Breast epithelium (tissue), 4 donors: ENCODE measurements at regions not wholly inside any gene's neighbourhood (a gene's known extent, or its start where the extent isn't known, plus 50 kb on each side); places are given as distances from the start of the nearest gene placed in this dataset.

Experiments used
- DNase-seq, 2 donors: peaks; one replicate each; pipeline ENCODE4 v3.0.0-alpha.2; 2019; ENCODE audit warnings: low spot score in 2 of 2
- H3K27ac ChIP-seq, 2 donors: fragments of 200-600 bp; sonication (generic) in 1 of 2; one replicate each; pipeline ENCODE4 v1.5.1; 2016 to 2019; ENCODE audit warnings: mild to moderate bottlenecking in 1 of 2
- H3K27me3 ChIP-seq, 2 donors: fragments of 200-600 bp; sonication (generic) in 1 of 2; one replicate each; pipeline versions ENCODE4 v1.5.1 to v1.6.0; 2017 to 2019; ENCODE audit warnings: control low read depth in 1 of 2, mild to moderate bottlenecking in 1 of 2
- H3K36me3 ChIP-seq: fragments of 200-600 bp; one replicate; pipeline ENCODE4 v1.5.1; 2019
- H3K4me1 ChIP-seq, 2 donors: fragments of 200-600 bp; sonication (generic); one replicate each; pipeline ENCODE4 v1.5.1; 2016 to 2019; ENCODE audit warnings: control low read depth in 1 of 2
- H3K4me3 ChIP-seq, 3 donors: fragments of 200-600 bp; sonication (generic); 1 replicate in 2 of 3; 2 replicates in 1 of 3; pipeline ENCODE4 v1.5.1; 2016 to 2019; ENCODE audit warnings: mild to moderate bottlenecking in 3 of 3, moderate library complexity in 2 of 3
- H3K9me3 ChIP-seq, 2 donors: fragments of 200-600 bp; sonication (generic) in 1 of 2; one replicate each; pipeline ENCODE4 v1.5.1; 2016 to 2019; ENCODE audit warnings: control low read depth in 1 of 2
- CTCF ChIP-seq, 3 donors: fragments of 450-650 bp; IDR thresholded peaks; one replicate each; pipeline ENCODE4 v1.5.1; 2016 to 2017; ENCODE audit warnings: antibody characterized with exemption in 3 of 3, mild to moderate bottlenecking in 3 of 3, moderate library complexity in 3 of 3
- POLR2A ChIP-seq: fragments of 450-650 bp; IDR thresholded peaks from one replicate; pipeline ENCODE4 v1.6.1; 2016; ENCODE audit warnings: antibody characterized with exemption, mild to moderate bottlenecking, moderate library complexity
- POLR2AphosphoS5 ChIP-seq, 3 donors: sonication (generic); formaldehyde crosslinking; IDR thresholded peaks; one replicate each; pipeline ENCODE4 v1.6.1; 2017; ENCODE audit warnings: antibody characterized with exemption in 3 of 3
- intact Hi-C: fragments of 100-400 bp; cut with DNase I; formaldehyde crosslinking; loops from one replicate; pipeline ENCODE4 v1.15.1; 2023; ENCODE audit warnings: low total_unique reads

- Histone ChIP-seq H3K4me3 (no peak overlapping the region), H3K36me3 (no peaks in the 10 kb centered on the region), H3K4me1 (no peaks in the 10 kb centered on the region), H3K27me3 (no peaks in the 10 kb centered on the region), H3K9me3 (no peaks in the 10 kb centered on the region), H3K27ac (no peak overlapping the region)
- intact Hi-C loops = no loop called here
- DNase-seq = no peak
- TF ChIP-seq CTCF (IDR thresholded peaks at IDR 0.05) = no peak
- TF ChIP-seq POLR2A = no peak
- no peak for TF ChIP-seq POLR2AphosphoS5 (IDR thresholded peaks at IDR 0.05)
These were observed 108.6 kb upstream of the DOK5 start for GRCh38 chr20:54366669-54367344.

GRCh38 chr20:54368570-54368969 is 106.8 kb upstream of the DOK5 start:
- Histone ChIP-seq H3K27me3 (no peaks in the 10 kb centered on the region), H3K9me3 (no peaks in the 10 kb centered on the region), H3K36me3 (no peaks in the 10 kb centered on the region), H3K4me3 (no peak overlapping the region), H3K27ac (no peak overlapping the region), H3K4me1 (no peaks in the 10 kb centered on the region)
- no peak for DNase-seq
- intact Hi-C loops = no loop called here
- TF ChIP-seq POLR2AphosphoS5 (IDR thresholded peaks at IDR 0.05) = no peak
- no peak for TF ChIP-seq POLR2A
- no peak for TF ChIP-seq CTCF (IDR thresholded peaks at IDR 0.05)

GRCh38 chr20:54372313-54372712 is 103.1 kb upstream of the DOK5 start:
- Histone ChIP-seq H3K27me3 (no peaks in the 10 kb centered on the region), H3K4me1 (no peaks in the 10 kb centered on the region), H3K4me3 (no peak overlapping the region), H3K9me3 (no peaks in the 10 kb centered on the region), H3K36me3 (no peaks in the 10 kb centered on the region), H3K27ac (no peak overlapping the region)
- TF ChIP-seq POLR2AphosphoS5 (IDR thresholded peaks at IDR 0.05) (no peak), CTCF (IDR thresholded peaks at IDR 0.05) (no peak), POLR2A (no peak)
- no peak for DNase-seq
- intact Hi-C loops = no loop called here

GRCh38 chr20:54377992-54378773 is 97.2 kb upstream of the DOK5 start:
- DNase-seq = no peak
- intact Hi-C loops = no loop called here
- TF ChIP-seq POLR2A (no peak), POLR2AphosphoS5 (IDR thresholded peaks at IDR 0.05) (no peak), CTCF (IDR thresholded peaks at IDR 0.05) (no peak)
- no peak overlapping the region for H3K27ac ChIP-seq
- H3K4me1 ChIP-seq = no peaks in the 10 kb centered on the region
- H3K4me3 ChIP-seq = no peak overlapping the region
- no peaks in the 10 kb centered on the region for H3K9me3 ChIP-seq
- H3K36me3 ChIP-seq = no peaks in the 10 kb centered on the region
- H3K27me3 ChIP-seq = no peaks in the 10 kb centered on the region

- intact Hi-C loops = no loop called here
These were observed 95.4 kb upstream of the DOK5 start for GRCh38 chr20:54379893-54380584.

More at GRCh38 chr20:54379893-54380584, 95.4 kb upstream of the DOK5 start:
- no peak for DNase-seq
- Histone ChIP-seq H3K27me3 (no peaks in the 10 kb centered on the region), H3K36me3 (no peaks in the 10 kb centered on the region), H3K9me3 (no peaks in the 10 kb centered on the region), H3K4me1 (no peaks in the 10 kb centered on the region), H3K27ac (no peak overlapping the region), H3K4me3 (no peak overlapping the region)
- no peak for TF ChIP-seq CTCF (IDR thresholded peaks at IDR 0.05)
- no peak for TF ChIP-seq POLR2AphosphoS5 (IDR thresholded peaks at IDR 0.05)
- no peak for TF ChIP-seq POLR2A
